Right lung (tissue), 2 donors: ENCODE measurements at regions not wholly inside any gene's neighbourhood (a gene's known extent, or its start where the extent isn't known, plus 50 kb on each side); places are given as distances from the start of the nearest gene placed in this dataset.
"Not testable (repeated sequence)": the region's sequence is repeated elsewhere in the genome, so short reads cannot be mapped to it uniquely, and the experiment has no call there.

ENCODE experiments used
- DNase-seq, 2 donors: peaks; one replicate each; pipeline ENCODE4 v3.0.0-alpha.2; 2013

DNA sequence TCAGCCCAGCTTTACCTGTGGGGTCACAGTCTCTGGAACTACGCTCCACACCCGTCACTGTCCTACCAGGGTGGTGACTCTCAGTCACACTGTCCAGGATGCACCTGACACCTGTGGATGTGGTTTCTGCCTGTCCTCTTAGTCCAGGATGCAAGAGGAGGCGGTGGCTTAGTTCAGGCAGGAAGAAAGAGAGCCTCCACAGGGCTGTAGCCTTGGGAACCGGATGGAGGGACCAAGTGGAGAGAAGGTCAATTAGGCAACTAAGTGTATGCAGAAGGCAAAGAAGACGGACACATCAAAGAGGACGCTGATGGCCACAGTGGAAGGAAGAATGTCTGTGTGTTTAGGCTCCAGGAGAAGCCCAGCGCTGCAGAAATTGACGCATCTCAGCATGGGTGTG is 153.9 kb upstream of the IRF2BP2 start:
- DNase-seq: no peak

DNA sequence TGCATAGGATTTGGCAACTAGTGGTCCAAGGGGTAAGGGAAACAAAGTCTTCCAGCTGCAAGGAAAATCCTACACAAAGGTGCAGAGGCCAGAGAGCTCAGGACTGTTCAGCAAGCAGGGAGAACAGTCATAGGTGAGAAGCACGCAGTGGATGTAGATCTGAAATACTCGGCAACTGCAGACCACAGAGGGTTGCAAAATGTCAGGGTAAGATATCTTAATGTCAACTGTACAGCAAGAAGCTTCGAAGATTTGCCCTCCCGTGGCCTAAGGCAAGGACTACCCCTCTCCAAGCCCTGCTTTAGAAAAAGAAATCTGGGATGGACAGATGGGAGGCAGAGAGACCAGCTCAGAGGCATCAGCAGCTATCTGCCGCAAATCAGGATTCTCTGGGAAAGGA is 153.4 kb upstream of the IRF2BP2 start:
- DNase-seq: no peak

DNA sequence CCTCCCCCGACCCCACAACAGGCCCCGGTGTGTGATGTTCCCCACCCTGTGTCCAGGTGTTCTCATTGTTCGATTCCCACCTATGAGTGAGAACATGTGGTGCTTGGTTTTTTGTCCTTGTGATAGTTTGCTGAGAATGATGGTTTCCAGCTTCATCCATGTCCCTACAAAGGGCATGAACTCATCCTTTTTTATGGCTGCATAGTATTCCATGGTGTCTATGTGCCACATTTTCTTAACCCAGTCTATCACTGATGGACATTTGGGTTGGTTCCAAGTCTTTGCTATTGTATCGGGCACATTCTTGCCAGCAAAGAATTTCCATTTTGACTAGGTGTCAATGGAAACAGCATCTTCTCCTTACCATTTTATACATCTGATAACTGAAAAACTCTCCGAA is 152.1 kb upstream of the IRF2BP2 start:
- DNase-seq: not testable (repeated sequence)

DNA sequence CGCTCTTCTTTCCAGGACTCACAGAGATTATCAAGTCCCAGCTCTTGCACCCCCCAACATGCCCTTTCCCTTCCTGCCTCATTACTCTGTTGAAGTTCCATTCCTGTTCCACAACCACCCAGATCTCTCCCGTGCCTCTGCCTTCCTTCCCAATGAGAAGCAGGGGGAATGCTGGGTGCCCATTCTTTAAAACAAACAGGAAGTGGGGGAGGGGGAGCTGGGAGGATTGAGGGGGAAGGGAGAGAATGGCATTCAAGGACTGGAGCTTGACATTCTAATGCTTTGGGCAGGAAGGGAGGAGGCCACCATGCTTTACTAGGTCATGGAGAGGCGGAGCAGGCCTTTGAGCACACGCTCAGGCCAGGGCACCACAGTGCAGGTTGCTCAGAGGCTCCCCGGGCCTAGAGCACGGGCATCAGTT is 150.3 kb upstream of the IRF2BP2 start:
- DNase-seq: no peak

DNA sequence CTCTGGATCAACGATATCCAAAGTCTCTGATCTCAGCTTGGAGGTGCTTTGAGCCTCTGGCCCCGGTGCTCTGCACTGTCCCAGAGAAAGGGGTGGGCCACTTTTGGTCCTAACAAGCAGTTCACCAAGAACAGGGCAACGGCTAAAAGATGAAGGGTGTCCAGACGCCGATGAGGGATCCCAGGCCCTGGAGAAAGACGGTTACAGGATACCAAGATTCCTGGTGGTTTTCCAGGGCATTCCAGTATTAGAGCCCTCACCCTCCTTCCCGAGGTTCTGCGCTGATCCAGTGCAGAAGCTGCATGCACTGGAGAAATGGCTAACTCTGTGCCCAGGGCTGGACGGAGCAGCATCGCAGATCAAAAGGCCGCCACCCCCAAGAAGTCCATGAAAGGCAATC is 149.9 kb upstream of the IRF2BP2 start:
- DNase-seq: no peak

DNA sequence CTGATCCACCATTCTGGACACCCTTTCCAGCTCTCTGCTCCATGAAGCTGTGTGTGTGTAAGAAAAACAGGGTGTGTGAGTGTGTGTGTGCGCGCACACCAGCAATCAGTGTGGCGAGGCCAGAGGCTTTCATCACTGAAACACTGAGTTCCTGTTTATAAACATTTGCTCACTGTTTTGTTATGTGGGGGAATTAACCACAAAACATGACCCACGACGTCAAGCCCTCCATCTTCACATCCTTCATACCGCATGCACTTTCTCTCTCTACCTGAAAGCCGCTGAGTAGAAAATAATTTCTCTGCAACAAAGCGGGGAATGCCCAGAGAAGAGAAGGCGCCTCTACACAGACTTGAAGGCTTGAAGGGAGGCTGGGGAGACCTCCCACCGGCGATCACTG is 148.9 kb upstream of the IRF2BP2 start:
- no peak for DNase-seq

DNA sequence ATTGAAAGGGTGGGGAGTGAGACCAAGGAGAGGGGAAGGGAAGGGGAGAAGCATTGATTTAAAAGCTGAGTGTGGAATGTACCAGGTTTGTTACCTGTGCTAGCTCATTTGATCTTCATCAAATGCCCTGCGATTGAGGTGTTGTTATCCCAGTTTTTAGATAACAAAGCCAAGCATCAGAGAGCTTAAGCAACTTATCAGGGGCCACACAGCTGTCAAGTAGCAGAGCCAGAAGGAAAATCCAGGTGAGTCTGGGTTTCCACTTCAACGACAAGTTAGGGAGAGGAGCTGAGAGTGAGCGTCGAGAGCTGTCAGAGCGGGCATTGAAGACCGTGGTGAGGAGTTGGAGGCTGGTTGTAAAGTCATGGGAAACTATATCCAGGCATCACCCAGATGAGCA is 146.9 kb upstream of the IRF2BP2 start:
- no peak for DNase-seq

DNA sequence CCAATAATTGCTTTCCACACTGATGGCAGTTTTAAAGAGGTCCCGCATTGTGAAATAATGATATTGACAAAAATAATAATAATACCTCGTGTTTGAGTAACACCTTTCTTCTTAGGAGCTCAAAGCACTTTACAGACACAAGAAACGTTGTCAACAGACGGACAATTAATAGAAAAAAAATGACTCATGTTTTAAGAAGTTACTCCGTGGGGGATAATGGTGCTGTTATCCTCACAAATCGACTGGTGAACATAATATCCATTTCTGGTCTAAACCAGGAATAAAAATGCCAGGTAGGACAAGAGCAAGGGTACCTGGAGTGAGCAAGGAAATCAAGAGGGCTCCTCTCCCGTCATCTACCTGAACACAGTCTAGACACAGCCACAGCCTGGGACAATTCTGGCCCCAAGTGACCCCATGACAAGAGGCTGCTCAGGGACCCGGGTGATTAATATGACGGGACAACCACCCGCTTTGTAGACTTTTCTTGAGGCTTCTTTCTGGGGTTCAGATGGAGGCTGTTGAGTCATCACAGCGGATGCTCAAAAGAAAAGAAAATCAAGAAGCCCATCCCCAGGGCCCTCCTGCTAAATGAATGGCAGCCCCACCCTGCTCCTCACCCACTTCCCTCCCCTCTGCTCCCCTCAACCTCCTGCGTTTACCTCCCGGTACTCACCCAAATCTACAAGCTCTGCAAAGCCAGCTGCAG is 146.2 kb upstream of the IRF2BP2 start:
- DNase-seq: no peak

DNA sequence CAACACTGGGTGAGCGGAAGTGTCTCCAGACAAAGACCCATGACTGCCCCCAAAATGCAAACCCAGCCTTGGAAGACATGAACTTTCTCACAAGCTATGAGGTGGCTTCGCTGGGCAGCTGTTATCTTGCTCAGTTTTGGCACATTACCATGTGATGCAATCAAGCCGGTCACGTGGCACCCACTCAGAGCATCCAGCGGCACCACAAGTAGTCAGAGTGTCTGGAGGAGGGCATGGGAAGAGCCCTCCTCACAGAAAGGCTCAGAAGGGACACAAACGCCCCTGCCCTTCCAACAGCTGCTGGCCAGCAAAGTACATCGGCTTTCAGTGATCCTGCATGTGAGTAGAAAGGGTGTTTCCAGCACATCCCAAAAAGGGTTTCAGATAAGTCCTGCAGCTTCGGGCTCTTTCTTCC is 145.5 kb upstream of the IRF2BP2 start:
- peak; percentile 79 to 84 for DNase-seq

DNA sequence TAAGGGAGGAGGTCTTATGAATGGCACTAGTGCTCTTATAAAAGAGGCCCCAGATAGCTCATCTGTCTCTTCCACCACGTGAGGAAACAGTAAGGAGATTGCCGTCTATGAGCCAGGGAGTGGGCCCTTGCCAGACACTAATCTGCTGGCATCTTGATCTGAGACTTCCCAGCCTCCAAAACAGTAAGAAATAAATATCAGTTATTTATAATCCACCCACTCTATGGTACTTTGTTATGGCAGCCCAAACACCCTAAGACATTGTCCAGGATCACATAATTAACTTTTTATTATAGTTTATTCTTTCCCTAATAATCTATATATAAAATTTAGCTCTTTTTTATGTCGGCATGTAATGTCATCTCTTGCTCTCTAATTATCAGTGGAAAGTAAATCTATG is 144.0 kb upstream of the IRF2BP2 start:
- no peak for DNase-seq

DNA sequence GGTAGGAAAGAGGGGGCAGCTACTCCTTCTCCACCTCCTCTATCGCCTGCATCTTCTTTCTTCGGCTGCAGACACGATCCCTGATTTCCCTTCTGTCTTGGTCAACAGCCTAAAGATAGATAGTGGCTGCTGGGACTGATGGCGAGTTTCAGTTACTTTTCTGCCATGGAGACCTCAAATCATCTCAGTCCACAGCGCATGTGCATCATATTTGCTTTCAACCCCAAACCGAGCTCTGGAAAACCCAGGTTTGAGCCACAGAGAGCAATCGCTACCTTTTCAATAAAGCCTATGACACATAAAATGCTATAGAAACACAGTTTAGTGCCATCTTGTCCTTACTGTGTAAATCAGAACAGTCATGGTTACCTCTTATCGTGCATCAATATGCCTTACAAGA is 142.9 kb upstream of the IRF2BP2 start:
- DNase-seq: no peak

DNA sequence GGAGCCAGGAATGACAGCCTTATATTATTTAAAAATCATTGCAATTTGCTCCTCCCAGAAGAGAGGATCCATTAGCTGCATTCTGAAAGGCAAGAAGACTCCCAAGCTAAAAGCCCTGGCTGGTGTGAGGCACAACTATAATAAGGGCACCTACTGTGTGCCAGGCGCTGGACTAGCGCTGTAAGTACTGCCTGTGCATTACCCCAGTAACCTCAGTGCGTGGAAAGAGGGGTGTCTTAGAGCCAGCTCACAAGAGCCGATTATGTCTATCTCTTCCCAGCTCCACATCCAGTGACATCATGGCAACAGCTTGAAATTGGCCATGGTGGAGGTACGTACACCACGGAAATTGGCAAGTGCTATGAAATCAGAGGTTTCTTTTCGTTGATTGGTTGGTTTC is 141.7 kb upstream of the IRF2BP2 start:
- DNase-seq: no peak

DNA sequence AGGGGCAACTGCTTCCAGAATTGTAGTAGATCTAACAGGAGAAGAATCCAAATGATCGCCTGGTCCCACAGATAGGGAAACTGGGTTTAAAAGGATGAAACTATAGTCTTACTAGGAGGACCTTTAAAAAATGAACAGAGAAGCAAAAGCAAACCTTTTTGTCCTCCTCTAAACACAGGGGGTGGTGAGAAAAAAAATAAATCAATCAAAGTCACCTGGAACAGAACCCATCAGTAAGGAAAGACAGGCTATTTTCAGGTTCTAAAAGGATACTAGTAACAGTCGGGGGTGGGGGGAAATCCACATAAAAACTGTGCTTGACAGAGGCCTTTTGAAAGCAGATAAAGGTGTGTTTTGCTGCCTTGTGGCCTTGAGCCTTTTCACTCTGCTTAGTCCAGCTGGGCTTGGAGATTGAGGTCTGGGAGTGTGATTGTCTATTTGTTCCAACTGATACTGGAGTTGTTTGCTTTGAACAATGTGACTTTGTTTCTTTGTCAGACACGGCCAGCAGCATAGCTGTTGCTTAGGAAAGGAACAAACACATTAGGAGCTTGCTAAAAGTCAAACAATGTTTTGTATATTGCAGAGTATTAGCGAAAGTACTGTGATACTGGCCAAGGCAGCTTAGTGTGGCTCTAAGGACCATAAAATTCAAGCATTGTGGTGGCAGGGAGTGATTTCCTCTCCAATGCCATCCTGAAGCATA is 141.1 kb upstream of the IRF2BP2 start:
- no peak for DNase-seq

DNA sequence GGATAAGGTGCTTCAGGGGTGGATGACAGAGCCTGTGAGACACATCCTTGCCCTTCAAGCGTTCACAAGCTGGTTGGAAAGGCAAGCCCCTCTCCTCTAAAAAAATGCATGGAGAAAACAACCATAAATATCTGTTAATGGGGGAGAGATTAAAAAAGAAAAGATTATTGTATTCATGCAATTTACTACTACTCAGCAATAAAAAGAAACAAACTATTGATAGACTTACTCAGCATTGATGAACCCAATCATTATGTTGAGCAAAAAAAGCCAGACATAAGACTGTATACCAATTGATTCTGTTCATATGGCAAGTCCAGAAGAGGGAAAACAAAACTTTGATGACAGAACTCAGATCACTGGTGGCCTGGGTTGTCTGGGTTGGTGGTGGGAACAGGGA is 138.7 kb upstream of the IRF2BP2 start:
- DNase-seq: no peak

DNA sequence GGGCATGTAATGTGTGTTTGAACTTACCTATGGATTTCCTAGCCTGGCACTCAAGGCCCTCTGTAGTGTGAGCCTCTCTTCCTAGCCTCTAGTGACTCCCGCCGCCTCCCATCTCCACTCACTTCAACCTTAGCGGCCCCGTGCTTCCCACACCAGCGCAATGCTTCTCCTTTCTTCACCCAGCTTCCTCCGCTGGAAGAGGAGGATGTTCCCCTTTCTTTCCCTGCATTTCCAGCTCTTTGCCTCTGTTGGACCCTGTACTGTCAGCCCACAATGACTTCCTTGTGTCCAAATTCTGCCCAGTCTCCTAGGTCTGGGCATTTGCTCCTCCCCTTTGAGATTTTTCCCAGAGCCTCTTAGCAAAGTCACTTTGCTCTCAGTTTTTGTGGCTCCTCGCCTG is 138.1 kb upstream of the IRF2BP2 start:
- DNase-seq: no peak

DNA sequence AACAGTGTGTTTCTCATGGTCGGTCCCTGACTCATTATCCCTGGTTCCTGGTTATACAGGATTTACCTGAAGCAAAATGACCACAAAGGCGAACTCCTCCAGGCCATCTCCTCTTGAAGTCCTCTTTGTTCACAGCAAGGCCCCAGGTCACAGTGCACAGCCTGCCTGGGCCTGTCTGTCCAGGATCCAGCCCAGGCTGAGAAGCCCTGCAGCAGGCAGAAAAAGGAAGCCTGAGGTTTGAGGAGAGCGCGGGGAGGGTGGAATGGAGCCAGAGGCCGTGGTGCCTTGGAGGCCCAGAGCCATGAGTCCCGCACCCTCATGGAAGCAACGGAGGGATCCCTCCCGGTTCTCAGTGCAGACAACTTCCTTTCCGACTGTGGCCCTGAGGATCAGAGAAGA is 136.8 kb upstream of the IRF2BP2 start:
- no peak for DNase-seq

DNA sequence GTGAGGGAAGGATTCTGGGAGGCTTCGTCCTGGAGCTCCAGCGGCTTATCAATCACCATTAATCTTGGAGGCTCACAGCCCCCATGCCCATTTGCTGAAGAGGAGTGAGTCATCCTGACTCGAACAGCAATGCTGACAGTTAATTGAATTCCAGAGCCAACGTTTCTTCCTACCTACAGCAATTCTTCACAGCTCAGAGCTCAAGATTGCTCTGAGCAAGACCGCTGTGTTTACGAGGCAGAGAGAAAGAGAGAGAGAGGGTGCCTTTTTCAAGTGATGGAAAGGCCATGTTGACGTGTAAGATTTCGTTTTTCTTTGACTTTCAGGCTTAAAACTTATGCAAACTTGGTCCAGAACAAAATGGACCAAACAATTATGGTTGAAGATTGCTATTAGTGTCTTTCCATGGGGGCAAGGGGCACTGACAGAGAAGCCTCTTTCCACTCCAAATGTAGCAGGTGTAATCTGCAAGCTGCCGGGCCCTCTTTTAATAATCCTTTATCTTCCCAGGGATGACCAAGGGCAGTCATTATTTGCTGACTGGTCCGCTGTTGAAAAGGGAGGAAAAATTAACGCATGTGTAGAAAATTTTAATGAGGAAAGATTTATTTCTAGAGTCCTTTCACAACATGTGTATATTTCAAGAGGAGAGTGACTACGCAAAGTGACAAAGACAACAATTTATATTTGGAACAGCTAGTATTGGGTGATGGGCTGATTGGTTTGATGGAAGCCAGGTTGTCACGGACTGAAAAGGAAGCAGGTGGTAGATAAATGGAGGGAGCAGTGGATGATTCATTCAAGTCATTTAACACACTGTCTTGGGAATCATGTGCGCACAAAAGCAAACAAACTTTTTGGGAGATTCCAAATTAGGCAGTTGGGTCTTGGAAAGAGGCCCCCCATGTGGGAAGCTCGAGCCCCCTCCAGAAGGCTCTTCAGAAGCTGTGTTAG is 136.1 kb upstream of the IRF2BP2 start:
- no peak for DNase-seq

DNA sequence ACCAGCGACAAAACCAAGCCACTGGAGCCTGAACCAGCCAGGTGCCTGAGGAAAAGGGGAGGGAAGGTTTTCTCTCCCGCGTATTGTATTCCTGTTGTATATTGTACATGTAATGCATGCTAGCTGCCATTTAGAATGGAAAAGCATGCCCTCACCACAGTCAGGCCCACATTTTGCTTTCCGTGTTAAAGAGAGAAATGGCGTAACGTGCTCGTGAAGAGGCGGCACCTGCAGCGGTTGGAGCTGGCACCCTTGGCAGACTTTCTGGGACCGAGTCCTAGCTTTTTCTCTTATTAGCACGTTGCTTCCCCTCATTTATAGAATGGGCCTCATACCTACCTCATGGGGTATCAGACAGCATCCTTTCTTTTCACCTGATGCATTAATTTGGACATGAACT is 135.3 kb upstream of the IRF2BP2 start:
- no peak for DNase-seq

DNA sequence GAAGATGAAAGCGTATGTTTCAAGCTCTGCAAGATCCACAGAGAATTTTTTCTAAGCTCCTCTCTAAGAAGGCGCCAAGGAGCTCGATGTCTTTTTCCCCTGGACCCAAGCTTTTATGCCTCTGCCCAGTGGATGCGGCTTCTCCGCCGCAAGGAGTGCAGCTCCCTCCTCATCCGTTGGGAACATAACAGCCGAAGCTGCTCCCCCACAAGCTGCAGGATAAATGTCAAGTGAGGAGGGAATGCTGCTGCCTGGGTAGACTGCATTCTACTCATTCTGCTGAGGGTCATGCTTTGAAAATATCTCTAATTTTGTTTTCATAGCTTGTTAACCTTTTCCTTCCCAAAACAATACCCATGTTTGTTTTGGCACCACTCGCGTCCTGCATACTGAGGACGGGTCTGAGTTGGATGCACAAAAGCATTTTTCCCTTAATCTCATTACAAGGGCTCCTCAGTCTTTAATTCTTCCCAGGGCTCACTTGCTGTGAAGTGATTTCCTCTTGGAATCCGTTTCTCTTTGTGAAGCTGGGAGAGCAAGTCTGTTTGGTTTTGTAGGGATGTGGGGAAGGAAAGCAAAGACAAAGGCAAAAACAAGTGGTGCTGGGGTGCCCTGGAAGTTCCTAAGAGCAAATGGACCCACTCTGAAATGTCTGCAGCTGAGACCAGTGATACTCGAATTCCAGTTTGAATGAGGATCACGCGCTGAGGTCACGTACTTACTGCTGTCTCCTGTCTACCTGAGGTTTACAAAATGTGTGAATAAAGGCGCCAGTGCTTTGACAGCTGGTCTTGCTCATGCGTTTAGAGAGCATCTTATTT is 134.0 kb upstream of the IRF2BP2 start:
- no peak for DNase-seq

DNA sequence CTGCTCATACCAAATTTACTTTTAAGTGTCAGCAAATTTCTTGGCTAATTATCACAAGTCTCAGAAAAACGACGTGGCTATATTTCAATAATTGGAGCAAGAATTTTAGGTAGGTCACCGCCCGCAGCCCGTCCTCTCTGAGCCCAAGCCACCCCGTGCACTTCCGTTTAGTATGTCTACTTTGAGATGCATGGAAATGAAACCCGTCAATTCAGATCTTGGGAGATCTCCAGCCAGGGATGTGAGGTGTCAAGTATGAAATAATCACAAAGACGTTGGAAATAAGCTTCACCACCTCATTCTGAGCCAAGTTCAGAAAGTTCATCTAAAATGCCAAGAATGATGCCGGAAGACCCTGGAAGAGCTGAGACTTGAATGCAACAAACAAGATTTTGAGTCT is 132.6 kb upstream of the IRF2BP2 start:
- DNase-seq: no peak

DNA sequence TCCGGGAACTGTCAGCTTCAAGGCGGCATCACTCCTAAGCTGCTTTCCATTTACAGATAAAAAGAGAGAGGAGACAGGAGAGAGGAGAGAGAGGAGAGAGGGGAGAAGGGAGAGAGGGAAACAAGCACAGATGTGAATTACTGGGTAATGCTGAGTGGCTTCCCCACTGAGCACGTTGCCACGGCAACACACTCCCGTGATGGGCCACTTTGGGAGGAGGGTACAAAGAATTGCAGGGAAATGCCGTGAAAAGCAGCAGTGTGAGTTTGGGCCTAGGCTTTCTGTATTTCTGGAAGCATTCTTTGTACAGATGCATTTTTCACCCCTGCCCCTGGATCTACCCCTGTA is 128.0 kb upstream of the IRF2BP2 start:
- DNase-seq: no peak

DNA sequence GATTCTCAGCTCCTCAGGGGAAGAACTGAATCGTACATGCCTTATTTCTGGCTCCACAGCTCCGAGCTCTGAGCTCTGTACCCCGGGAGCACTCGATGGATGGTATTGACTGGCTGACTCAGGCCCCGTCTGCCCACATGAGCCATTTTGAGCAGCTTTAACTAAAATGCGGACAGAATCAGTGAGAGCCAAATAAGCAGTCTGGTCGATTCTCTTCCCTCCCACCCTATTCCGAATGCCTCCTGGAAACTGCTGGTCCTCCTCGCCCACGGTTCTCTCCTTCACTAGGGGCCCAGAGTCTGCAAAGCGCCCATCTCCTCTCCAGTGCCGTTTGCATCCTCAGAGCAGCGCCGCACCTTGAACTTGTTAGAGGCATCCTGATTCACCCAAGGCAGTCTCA is 125.9 kb upstream of the IRF2BP2 start:
- DNase-seq: no peak
